ENCODE measurements at regions not wholly inside any gene's neighbourhood (a gene's known extent, or its start where the extent isn't known, plus 50 kb on each side); places are given as distances from the start of the nearest gene placed in this dataset.
"Not testable (repeated sequence)": the region's sequence is repeated elsewhere in the genome, so short reads cannot be mapped to it uniquely, and the experiment has no call there.

- not testable (repeated sequence) for H3K27ac ChIP-seq; H3K27me3 ChIP-seq; H3K4me1 ChIP-seq; H3K9me3 ChIP-seq; H3K4me3 ChIP-seq; H3K36me3 ChIP-seq; DNase-seq (ENCODE audit: low spot score)
Observed at GRCh38 chr16:21348815-21349214, 70.7 kb upstream of the CRYM start.

- H3K4me1 ChIP-seq; H3K27ac ChIP-seq; DNase-seq (ENCODE audit: low spot score); H3K27me3 ChIP-seq; H3K9me3 ChIP-seq; H3K36me3 ChIP-seq; H3K4me3 ChIP-seq: not testable (repeated sequence)
Observed at GRCh38 chr16:21347538-21347937, 69.4 kb upstream of the CRYM start.

GRCh38 chr16:21346756-21347491, 68.8 kb upstream of the CRYM start:
- not testable (repeated sequence) for DNase-seq (ENCODE audit: low spot score); H3K27me3 ChIP-seq; H3K27ac ChIP-seq; H3K9me3 ChIP-seq; H3K4me3 ChIP-seq; H3K36me3 ChIP-seq; H3K4me1 ChIP-seq

- DNase-seq (ENCODE audit: low spot score); H3K9me3 ChIP-seq; H3K36me3 ChIP-seq; H3K27me3 ChIP-seq; H3K27ac ChIP-seq; H3K4me3 ChIP-seq; H3K4me1 ChIP-seq: not testable (repeated sequence)
Observed at GRCh38 chr16:21344361-21344912, 66.3 kb upstream of the CRYM start.

- TF ChIP-seq CTCF (IDR thresholded peaks at IDR 0.05), result no peak
- Histone ChIP-seq H3K27me3 (no peaks in the 10 kb centered on the region), H3K4me1 (no peaks in the 10 kb centered on the region), H3K9me3 (no peaks in the 10 kb centered on the region), H3K36me3 (no peaks in the 10 kb centered on the region), H3K27ac (no peak overlapping the region), H3K4me3 (no peak overlapping the region)
- no peak for DNase-seq (ENCODE audit: low spot score)
Observed at GRCh38 chr16:21341101-21341500, 63.0 kb upstream of the CRYM start.

- no peak for DNase-seq (ENCODE audit: low spot score)
- no peaks in the 10 kb centered on the region for H3K4me1 ChIP-seq
- H3K27me3 ChIP-seq, result no peaks in the 10 kb centered on the region
- no peak overlapping the region for H3K27ac ChIP-seq
- H3K9me3 ChIP-seq, result no peaks in the 10 kb centered on the region
- H3K4me3 ChIP-seq, result no peak overlapping the region
- no peaks in the 10 kb centered on the region for H3K36me3 ChIP-seq
- no peak for TF ChIP-seq CTCF (IDR thresholded peaks at IDR 0.05)
Observed at GRCh38 chr16:21339941-21340340, 61.9 kb upstream of the CRYM start.

- Histone ChIP-seq H3K4me1 (no peaks in the 10 kb centered on the region), H3K4me3 (no peak overlapping the region), H3K9me3 (no peaks in the 10 kb centered on the region), H3K27ac (no peak overlapping the region), H3K27me3 (no peaks in the 10 kb centered on the region), H3K36me3 (no peaks in the 10 kb centered on the region)
- no peak for TF ChIP-seq CTCF (IDR thresholded peaks at IDR 0.05)
- no peak for DNase-seq (ENCODE audit: low spot score)
Observed at GRCh38 chr16:21339269-21339641, 61.2 kb upstream of the CRYM start.
